GM12873 (cell line): ENCODE measurements at regions not wholly inside any gene's neighbourhood (a gene's known extent, or its start where the extent isn't known, plus 50 kb on each side); places are given as distances from the start of the nearest gene placed in this dataset.

Source experiments
- TF ChIP-seq, protein P1 (sequence below): IDR thresholded peaks from 2 replicates; pipeline ENCODE4 v1.5.1; 2012; ENCODE audit warnings: low read depth, mild to moderate bottlenecking, moderate library complexity, low read length, control low read depth; ENCODE audit not compliant: insufficient read depth; ENCODE audit errors: missing control alignments

- TF ChIP-seq, protein P1, sequence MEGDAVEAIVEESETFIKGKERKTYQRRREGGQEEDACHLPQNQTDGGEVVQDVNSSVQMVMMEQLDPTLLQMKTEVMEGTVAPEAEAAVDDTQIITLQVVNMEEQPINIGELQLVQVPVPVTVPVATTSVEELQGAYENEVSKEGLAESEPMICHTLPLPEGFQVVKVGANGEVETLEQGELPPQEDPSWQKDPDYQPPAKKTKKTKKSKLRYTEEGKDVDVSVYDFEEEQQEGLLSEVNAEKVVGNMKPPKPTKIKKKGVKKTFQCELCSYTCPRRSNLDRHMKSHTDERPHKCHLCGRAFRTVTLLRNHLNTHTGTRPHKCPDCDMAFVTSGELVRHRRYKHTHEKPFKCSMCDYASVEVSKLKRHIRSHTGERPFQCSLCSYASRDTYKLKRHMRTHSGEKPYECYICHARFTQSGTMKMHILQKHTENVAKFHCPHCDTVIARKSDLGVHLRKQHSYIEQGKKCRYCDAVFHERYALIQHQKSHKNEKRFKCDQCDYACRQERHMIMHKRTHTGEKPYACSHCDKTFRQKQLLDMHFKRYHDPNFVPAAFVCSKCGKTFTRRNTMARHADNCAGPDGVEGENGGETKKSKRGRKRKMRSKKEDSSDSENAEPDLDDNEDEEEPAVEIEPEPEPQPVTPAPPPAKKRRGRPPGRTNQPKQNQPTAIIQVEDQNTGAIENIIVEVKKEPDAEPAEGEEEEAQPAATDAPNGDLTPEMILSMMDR = no peak
These were observed 222.5 kb upstream of the RTL1 start for GRCh38 chr14:101125719-101126651.

DNA sequence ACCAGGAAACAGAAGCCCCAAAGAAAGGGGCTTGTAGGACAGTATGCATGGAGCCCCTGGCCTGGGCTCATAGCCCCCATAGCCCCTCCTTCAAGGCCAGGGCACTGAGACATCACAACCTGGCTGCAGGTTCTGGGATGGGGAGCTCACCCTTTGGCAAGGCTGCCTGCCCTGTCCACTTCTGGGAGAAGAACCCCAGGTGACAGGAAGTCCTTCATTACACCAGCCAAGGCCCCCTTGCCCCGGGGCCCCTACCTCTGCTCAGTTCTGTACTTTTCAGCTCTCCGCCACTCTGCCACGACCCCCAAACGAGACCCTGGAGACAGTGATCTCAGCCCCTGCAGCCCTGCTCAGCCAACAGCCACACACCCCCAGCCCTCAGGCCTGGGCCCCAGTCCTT lies 223.2 kb upstream of the RTL1 start:
- TF ChIP-seq, protein P1 = no peak

DNA sequence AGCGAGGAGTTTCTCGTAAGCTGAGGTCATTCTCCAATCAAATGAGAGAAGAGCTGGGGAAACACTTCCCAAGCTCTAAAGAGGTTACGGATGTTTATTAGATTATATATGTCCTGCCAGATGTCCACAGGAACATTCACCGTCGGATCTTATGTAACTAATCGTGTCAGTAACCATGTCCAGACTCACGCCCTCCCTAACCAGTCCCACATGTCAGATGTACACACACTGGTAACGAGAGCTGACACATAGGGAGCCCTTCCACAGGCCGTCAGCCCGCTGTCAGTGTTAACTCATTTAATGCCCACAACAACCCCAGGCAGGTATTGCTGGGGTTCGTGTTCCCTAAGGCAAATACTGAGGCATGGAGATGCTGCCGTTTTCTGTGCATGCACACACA lies 223.7 kb upstream of the RTL1 start:
- TF ChIP-seq, protein P1 = no peak

DNA sequence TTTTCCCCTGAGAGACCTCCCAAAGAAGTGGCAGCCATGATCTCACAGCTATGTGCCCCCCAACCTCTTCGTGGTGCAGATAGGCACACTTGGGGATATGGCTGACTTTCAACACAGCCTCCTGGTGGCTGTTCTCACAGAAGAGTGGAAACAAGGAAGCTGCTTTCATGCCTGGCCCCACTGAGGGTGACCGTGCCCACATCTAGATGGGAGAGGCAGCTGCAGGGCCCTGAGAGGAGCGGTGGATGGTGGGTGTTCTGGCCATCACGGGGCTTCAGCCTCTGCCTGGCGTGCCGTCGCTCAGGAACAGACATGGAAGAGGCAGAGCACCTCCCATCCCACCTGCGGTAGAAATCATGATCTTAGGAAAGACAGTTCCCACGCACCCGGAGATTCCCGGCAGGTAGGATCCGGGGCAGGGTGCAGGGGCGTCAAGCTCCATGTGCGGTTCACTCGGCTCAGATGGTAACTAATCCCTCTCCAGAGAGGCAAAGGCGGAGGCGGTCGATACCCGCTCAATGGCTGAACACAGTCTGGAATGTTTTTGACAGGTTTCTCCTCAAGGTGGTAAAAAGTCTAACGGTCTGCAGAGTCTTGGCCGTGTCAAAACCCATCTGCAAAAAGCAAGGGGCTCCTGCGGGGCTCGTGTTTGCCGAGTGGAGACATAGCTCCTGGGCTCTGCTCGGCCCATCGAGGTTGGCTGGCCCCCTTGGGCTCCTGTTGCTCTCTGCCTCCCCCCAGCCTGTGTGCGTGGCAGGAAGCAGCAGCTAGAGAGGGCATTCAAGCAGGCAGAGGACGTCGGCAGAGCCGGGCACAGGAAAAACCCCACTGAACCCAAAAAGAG lies 225.2 kb upstream of the RTL1 start:
- TF ChIP-seq, protein P1 = no peak

DNA sequence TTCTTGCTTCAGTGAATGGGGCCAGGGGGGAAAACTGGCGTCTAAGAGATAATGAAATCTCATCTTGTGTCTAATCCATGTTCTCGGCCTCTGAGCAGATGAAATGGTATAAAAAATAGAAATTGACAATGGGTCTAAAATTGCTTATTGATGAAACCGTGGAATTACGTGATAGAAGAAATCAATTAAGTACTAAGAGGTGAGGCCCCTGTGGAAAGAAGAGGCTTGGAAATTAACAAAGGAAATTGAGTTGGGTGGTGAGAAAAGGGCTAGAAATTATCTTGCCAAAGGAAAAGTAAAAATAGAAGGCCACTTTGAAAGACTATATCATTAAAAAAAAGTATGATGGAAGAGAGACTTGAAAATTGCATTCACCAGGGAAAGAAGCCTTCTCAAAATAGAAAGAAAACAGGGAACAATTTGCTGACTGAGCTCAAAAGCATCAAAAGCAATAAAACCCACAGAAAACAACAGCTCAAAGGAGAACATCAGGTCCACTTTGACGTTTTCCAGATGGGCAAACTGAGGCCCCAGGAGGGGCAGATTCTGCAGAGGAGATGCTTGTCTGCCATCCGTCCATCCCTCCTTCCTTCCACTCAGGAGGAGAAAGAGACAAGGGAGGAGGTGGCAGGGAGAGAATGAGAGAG lies 226.1 kb upstream of the RTL1 start:
- TF ChIP-seq, protein P1 = no peak

DNA sequence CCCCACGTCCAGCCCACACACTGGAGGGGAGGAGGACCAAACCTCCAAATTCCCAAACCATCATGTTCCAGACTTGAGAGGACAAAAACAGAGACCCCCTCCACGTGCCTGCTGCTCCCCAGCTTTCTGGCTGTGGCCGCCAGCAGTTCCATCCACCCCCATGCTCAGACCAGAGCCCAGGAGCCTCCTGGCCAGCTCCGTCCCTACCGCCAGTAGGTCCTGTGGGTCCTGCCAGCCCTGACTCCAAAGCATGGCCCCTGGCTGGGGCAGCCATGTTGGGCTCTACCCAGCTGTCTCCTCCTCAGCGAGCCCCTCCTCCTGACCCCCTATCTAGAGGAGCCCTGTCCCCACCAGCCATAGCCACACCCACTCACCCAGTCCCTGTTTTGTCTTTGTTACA lies 227.3 kb upstream of the RTL1 start:
- TF ChIP-seq, protein P1 = no peak
